Keratinocyte (primary cell): ENCODE measurements at regions not wholly inside any gene's neighbourhood (a gene's known extent, or its start where the extent isn't known, plus 50 kb on each side); places are given as distances from the start of the nearest gene placed in this dataset.

ENCODE experiments used
- DNase-seq: peaks from one replicate; pipeline ENCODE4 v3.0.0-alpha.2; 2011; ENCODE audit warnings: low read depth, missing footprints, low spot score
- FAIRE-seq: peaks from 2 replicates; lab custom pipeline; 2011; peaks lifted over from hg19 to GRCh38; lab: Jason Lieb, UNC
- H2AFZ ChIP-seq: 2 replicates; pipeline ENCODE4 v1.6.0; 2012; ENCODE audit warnings: low read length, control low read depth, inconsistent platforms; ENCODE audit not compliant: control insufficient read depth
- H3K27ac ChIP-seq: 2 replicates; pipeline ENCODE4 v1.5.1; 2011; ENCODE audit warnings: low read length; ENCODE audit not compliant: control insufficient read depth, insufficient read depth
- H3K27me3 ChIP-seq: 3 replicates; pipeline ENCODE4 v1.6.0; 2011; ENCODE audit warnings: low read length; ENCODE audit not compliant: control insufficient read depth, insufficient read depth; ENCODE audit errors: extremely low read depth
- H3K36me3 ChIP-seq, 2 experiments: 2 replicates in 1 of 2; 3 replicates in 1 of 2; pipeline ENCODE4 v1.5.1; 2011; ENCODE audit warnings: low read length in 2 of 2, mild to moderate bottlenecking in 1 of 2; ENCODE audit not compliant: control insufficient read depth in 2 of 2, insufficient read depth in 2 of 2; ENCODE audit errors: extremely low read depth in 1 of 2
- H3K4me1 ChIP-seq: 3 replicates; pipeline ENCODE4 v1.5.1; 2011; ENCODE audit warnings: low read length; ENCODE audit not compliant: control insufficient read depth, insufficient read depth; ENCODE audit errors: extremely low read depth
- H3K4me2 ChIP-seq: 3 replicates; pipeline ENCODE4 v1.6.0; 2011; ENCODE audit warnings: low read depth, low read length; ENCODE audit not compliant: control insufficient read depth, insufficient read depth; ENCODE audit errors: extremely low read depth
- H3K4me3 ChIP-seq, 3 experiments: fragments of 200-600 bp in 1 of 3; sonication (generic) in 1 of 3; 2 replicates in 2 of 3; 3 replicates in 1 of 3; pipeline ENCODE4 v1.5.1; 2011 to 2016; ENCODE audit warnings: low read length in 3 of 3, mild to moderate bottlenecking in 3 of 3, control low read depth in 2 of 3, inconsistent platforms in 1 of 3, low read depth in 1 of 3, mixed read lengths in 1 of 3, mixed run types in 1 of 3, moderate library complexity in 1 of 3; ENCODE audit not compliant: control insufficient read depth in 2 of 3, insufficient read depth in 2 of 3; ENCODE audit errors: extremely low read depth in 1 of 3
- H3K79me2 ChIP-seq: 2 replicates; pipeline ENCODE4 v1.6.0; 2012; ENCODE audit warnings: low read length; ENCODE audit not compliant: control insufficient read depth, insufficient read depth
- H3K9ac ChIP-seq: 3 replicates; pipeline ENCODE4 v1.6.0; 2011; ENCODE audit warnings: low read length; ENCODE audit not compliant: control insufficient read depth, insufficient read depth; ENCODE audit errors: extremely low read depth
- H3K9me1 ChIP-seq: 3 replicates; pipeline ENCODE4 v1.6.0; 2011; ENCODE audit warnings: low read length; ENCODE audit not compliant: control insufficient read depth, insufficient read depth; ENCODE audit errors: extremely low read depth
- H3K9me3 ChIP-seq: 2 replicates; pipeline ENCODE4 v1.5.1; 2012; ENCODE audit warnings: low read depth, low read length; ENCODE audit not compliant: control insufficient read depth
- H4K20me1 ChIP-seq: 3 replicates; pipeline ENCODE4 v1.6.0; 2011; ENCODE audit warnings: low read length; ENCODE audit not compliant: control insufficient read depth, insufficient read depth; ENCODE audit errors: extremely low read depth
- EZH2 ChIP-seq: IDR thresholded peaks from one replicate; pipeline ENCODE4 v1.6.1; 2012; ENCODE audit warnings: inconsistent platforms, mild to moderate bottlenecking, low read length, moderate library complexity
- dilution Hi-C: fragments of 300-500 bp; cut with MboI; formaldehyde crosslinking; loops from one replicate; pipeline ENCODE4 v1.7.0; 2020; ENCODE audit warnings: low sequenced_read_pairs; ENCODE audit not compliant: extremely low pct_ligation_motif_present
- TF ChIP-seq, protein P1 (sequence below), 3 experiments: IDR thresholded peaks in 1 of 3; conservative IDR thresholded peaks in 1 of 3; optimal IDR thresholded peaks in 1 of 3; 2 replicates in 2 of 3; 3 replicates in 1 of 3; pipeline versions ENCODE3 to v1.5.1; 2011; ENCODE audit warnings: low read length in 3 of 3, mild to moderate bottlenecking in 3 of 3, moderate library complexity in 2 of 3, control low read depth in 1 of 3, inconsistent platforms in 1 of 3; ENCODE audit not compliant: insufficient read depth in 2 of 3; ENCODE audit errors: extremely low read depth in 1 of 3

- dilution Hi-C loops: no loop called here
- Histone ChIP-seq H3K9ac (no peak overlapping the region), H3K4me3 (no peak overlapping the region), H3K27me3 (no peaks in the 10 kb centered on the region), H3K4me1 (no peaks in the 10 kb centered on the region), H3K36me3 (no peaks in the 10 kb centered on the region), H3K4me2 (no peak overlapping the region), H3K27ac (no peak overlapping the region), H3K79me2 (no peaks in the 10 kb centered on the region), H3K9me3 (no peaks in the 10 kb centered on the region), H4K20me1 (no peaks in the 10 kb centered on the region), H3K9me1 (no peaks in the 10 kb centered on the region), H2AFZ (no peak overlapping the region)
- TF ChIP-seq EZH2: no peak
- TF ChIP-seq, protein P1, sequence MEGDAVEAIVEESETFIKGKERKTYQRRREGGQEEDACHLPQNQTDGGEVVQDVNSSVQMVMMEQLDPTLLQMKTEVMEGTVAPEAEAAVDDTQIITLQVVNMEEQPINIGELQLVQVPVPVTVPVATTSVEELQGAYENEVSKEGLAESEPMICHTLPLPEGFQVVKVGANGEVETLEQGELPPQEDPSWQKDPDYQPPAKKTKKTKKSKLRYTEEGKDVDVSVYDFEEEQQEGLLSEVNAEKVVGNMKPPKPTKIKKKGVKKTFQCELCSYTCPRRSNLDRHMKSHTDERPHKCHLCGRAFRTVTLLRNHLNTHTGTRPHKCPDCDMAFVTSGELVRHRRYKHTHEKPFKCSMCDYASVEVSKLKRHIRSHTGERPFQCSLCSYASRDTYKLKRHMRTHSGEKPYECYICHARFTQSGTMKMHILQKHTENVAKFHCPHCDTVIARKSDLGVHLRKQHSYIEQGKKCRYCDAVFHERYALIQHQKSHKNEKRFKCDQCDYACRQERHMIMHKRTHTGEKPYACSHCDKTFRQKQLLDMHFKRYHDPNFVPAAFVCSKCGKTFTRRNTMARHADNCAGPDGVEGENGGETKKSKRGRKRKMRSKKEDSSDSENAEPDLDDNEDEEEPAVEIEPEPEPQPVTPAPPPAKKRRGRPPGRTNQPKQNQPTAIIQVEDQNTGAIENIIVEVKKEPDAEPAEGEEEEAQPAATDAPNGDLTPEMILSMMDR (optimal IDR thresholded peaks at IDR 0.05 in 1 of 3, IDR thresholded peaks at IDR 0.05 in 1 of 3, conservative IDR thresholded peaks at IDR 0.05 in 1 of 3; ENCODE audit: extremely low read depth in 1 of 3, insufficient read depth in 2 of 3, low read length in 3 of 3): no peak
- no peak for FAIRE-seq
- no peak for DNase-seq
These were observed 202.8 kb upstream of the SMIM31 start for GRCh38 chr4:164550989-164551712.

- Histone ChIP-seq H3K27ac (no peak overlapping the region), H2AFZ (no peak overlapping the region), H3K4me2 (no peak overlapping the region), H3K9ac (no peak overlapping the region), H3K36me3 (no peaks in the 10 kb centered on the region), H3K79me2 (no peaks in the 10 kb centered on the region), H3K9me3 (no peaks in the 10 kb centered on the region), H4K20me1 (no peaks in the 10 kb centered on the region), H3K9me1 (no peaks in the 10 kb centered on the region), H3K4me1 (no peaks in the 10 kb centered on the region), H3K27me3 (no peaks in the 10 kb centered on the region), H3K4me3 (no peak overlapping the region)
- no peak for TF ChIP-seq EZH2
- TF ChIP-seq, protein P1 (optimal IDR thresholded peaks at IDR 0.05 in 1 of 3, IDR thresholded peaks at IDR 0.05 in 1 of 3, conservative IDR thresholded peaks at IDR 0.05 in 1 of 3; ENCODE audit: extremely low read depth in 1 of 3, insufficient read depth in 2 of 3, low read length in 3 of 3): no peak
- dilution Hi-C loops: no loop called here
- no peak for DNase-seq
- FAIRE-seq: no peak
These were observed 202.3 kb upstream of the SMIM31 start for GRCh38 chr4:164551713-164552040.
